ENCODE measurements at regions not wholly inside any gene's neighbourhood (a gene's known extent, or its start where the extent isn't known, plus 50 kb on each side); places are given as distances from the start of the nearest gene placed in this dataset.

DNA sequence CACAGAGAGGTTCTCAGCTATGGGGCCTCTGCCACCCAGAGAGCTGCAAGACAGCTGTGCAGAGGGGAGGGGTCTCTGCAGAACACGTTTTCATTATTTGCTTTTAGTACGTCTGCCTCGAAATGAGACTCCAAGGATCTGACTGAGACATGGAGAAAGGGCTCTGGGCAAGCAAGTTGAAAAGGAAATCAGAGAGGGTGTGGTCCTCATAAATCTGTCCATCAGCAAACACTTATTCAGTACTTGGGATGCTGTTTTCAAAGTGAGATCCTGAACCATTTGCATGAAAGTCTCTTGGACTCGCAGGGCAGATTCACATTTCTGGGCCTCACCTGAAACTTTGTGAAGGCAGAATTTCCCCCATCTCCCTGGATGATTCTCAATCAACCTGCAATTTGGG, 197.4 kb upstream of the GALNT2 start:
- H3K9me3 ChIP-seq (ENCODE audit: control insufficient read depth, low read length): no peaks in the 10 kb centered on the region
- H3K4me1 ChIP-seq (ENCODE audit: control insufficient read depth, insufficient read depth, low read length, poor library complexity, severe bottlenecking): no peaks in the 10 kb centered on the region
- H3K4me3 ChIP-seq (ENCODE audit: extremely low read depth, insufficient read depth, low read length, poor library complexity, severe bottlenecking): no peak overlapping the region
- 78 to 86% methylated on average over 4 of the region's 4 CpGs for WGBS, 2 experiments (ENCODE audit: insufficient coverage in 2 of 2)
- no peaks in the 10 kb centered on the region for H3K36me3 ChIP-seq (ENCODE audit: control insufficient read depth, insufficient read depth, low read length)
- H3K27ac ChIP-seq (ENCODE audit: low read depth, low read length, severe bottlenecking): no peak overlapping the region

- no peaks in the 10 kb centered on the region for H3K4me1 ChIP-seq (ENCODE audit: control insufficient read depth, insufficient read depth, low read length, poor library complexity, severe bottlenecking)
- no peaks in the 10 kb centered on the region for H3K36me3 ChIP-seq (ENCODE audit: control insufficient read depth, insufficient read depth, low read length)
- H3K9me3 ChIP-seq (ENCODE audit: control insufficient read depth, low read length): no peaks in the 10 kb centered on the region
- WGBS, 2 experiments (ENCODE audit: insufficient coverage in 2 of 2): 88 to 100% methylated on average over 1 to 2 of the region's 2 CpGs
- H3K4me3 ChIP-seq (ENCODE audit: extremely low read depth, insufficient read depth, low read length, poor library complexity, severe bottlenecking): no peak overlapping the region
- no peak overlapping the region for H3K27ac ChIP-seq (ENCODE audit: low read depth, low read length, severe bottlenecking)
Observed at GRCh38 chr1:229870381-229870780, 196.7 kb upstream of the GALNT2 start.

DNA sequence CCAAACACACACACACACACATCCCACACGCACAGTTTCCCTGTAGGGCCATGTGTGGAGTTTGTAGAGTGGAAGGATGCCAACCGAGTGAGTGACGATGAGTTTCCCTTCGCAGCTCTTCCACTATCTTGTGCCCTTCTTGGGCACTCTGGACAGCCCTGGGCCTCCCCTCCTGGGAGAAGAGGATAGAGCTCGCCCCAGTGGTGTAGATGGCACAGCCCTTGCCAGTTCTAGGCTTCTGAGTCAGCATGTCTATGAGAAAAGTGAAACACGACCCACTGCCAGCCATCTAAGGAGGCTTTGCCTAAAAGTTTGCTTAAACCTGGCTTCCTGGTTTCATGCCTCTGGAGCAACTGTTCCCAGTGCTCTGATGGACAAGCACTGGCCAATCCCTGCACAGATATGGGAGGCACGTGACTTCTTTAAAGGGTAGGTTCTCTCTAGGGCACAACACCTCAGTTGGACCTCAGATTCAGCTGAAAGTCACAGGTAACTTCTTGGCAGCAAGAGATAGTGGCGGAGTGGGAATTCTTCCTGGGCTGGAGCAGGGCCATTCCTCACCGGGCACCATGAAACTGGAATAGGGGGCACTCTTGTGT, 195.9 kb upstream of the GALNT2 start:
- H3K4me1 ChIP-seq (ENCODE audit: control insufficient read depth, insufficient read depth, low read length, poor library complexity, severe bottlenecking): no peaks in the 10 kb centered on the region
- no peaks in the 10 kb centered on the region for H3K9me3 ChIP-seq (ENCODE audit: control insufficient read depth, low read length)
- WGBS, 2 experiments (ENCODE audit: insufficient coverage in 2 of 2): 94 to 95% methylated on average over 5 to 7 of the region's 9 CpGs
- no peaks in the 10 kb centered on the region for H3K36me3 ChIP-seq (ENCODE audit: control insufficient read depth, insufficient read depth, low read length)
- no peak overlapping the region for H3K4me3 ChIP-seq (ENCODE audit: extremely low read depth, insufficient read depth, low read length, poor library complexity, severe bottlenecking)
- no peak overlapping the region for H3K27ac ChIP-seq (ENCODE audit: low read depth, low read length, severe bottlenecking)

GRCh38 chr1:229874136-229874535, 192.9 kb upstream of the GALNT2 start:
- 89% methylated on average over 3 of the region's 3 CpGs for WGBS, 2 experiments (ENCODE audit: insufficient coverage in 2 of 2)
- H3K9me3 ChIP-seq (ENCODE audit: control insufficient read depth, low read length): no peaks in the 10 kb centered on the region
- H3K36me3 ChIP-seq (ENCODE audit: control insufficient read depth, insufficient read depth, low read length): no peaks in the 10 kb centered on the region
- H3K27ac ChIP-seq (ENCODE audit: low read depth, low read length, severe bottlenecking): no peak overlapping the region
- no peak overlapping the region for H3K4me3 ChIP-seq (ENCODE audit: extremely low read depth, insufficient read depth, low read length, poor library complexity, severe bottlenecking)
- no peaks in the 10 kb centered on the region for H3K4me1 ChIP-seq (ENCODE audit: control insufficient read depth, insufficient read depth, low read length, poor library complexity, severe bottlenecking)

GRCh38 chr1:229874609-229875008, 192.4 kb upstream of the GALNT2 start:
- Histone ChIP-seq H3K36me3 (ENCODE audit: control insufficient read depth, insufficient read depth, low read length) (no peaks in the 10 kb centered on the region), H3K4me3 (ENCODE audit: extremely low read depth, insufficient read depth, low read length, poor library complexity, severe bottlenecking) (no peak overlapping the region), H3K4me1 (ENCODE audit: control insufficient read depth, insufficient read depth, low read length, poor library complexity, severe bottlenecking) (peaks cover under 1% of the 10 kb centered on the region), H3K27ac (ENCODE audit: low read depth, low read length, severe bottlenecking) (no peak overlapping the region), H3K9me3 (ENCODE audit: control insufficient read depth, low read length) (no peaks in the 10 kb centered on the region)
- 94 to 100% methylated on average over 2 of the region's 2 CpGs for WGBS, 2 experiments (ENCODE audit: insufficient coverage in 2 of 2)

- Histone ChIP-seq H3K9me3 (ENCODE audit: control insufficient read depth, low read length) (no peaks in the 10 kb centered on the region), H3K4me1 (ENCODE audit: control insufficient read depth, insufficient read depth, low read length, poor library complexity, severe bottlenecking) (peaks cover 4% of the 10 kb centered on the region), H3K4me3 (ENCODE audit: extremely low read depth, insufficient read depth, low read length, poor library complexity, severe bottlenecking) (no peak overlapping the region), H3K27ac (ENCODE audit: low read depth, low read length, severe bottlenecking) (no peak overlapping the region), H3K36me3 (ENCODE audit: control insufficient read depth, insufficient read depth, low read length) (no peaks in the 10 kb centered on the region)
- 93 to 100% methylated on average over 1 to 3 of the region's 4 CpGs for WGBS, 2 experiments (ENCODE audit: insufficient coverage in 2 of 2)
Observed at GRCh38 chr1:229875086-229875485, 192.0 kb upstream of the GALNT2 start.

DNA sequence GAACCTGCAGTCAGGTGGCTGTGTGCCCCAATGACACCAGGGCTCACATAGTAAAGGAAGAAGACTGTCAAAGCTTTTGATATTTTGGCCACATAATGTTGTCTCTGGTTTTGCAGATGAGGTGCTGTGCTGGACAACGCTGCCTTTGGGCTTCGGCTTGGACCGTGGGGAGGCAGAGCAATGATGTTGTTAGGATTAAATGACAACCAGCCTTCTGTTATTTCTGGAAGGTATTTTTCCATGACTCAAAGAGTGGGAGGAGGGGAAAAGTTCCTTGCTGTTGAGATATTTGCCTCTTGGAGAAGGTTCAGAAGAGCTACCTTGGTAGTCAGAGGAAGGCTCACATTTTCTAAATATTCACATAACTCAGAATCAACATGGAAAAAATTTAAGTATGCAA, 187.3 kb upstream of the GALNT2 start:
- H3K9me3 ChIP-seq (ENCODE audit: control insufficient read depth, low read length): no peaks in the 10 kb centered on the region
- 64 to 88% methylated on average over 3 of the region's 3 CpGs for WGBS, 2 experiments (ENCODE audit: insufficient coverage in 2 of 2)
- no peak overlapping the region for H3K4me3 ChIP-seq (ENCODE audit: extremely low read depth, insufficient read depth, low read length, poor library complexity, severe bottlenecking)
- no peak overlapping the region for H3K27ac ChIP-seq (ENCODE audit: low read depth, low read length, severe bottlenecking)
- peaks cover 7% of the 10 kb centered on the region for H3K4me1 ChIP-seq (ENCODE audit: control insufficient read depth, insufficient read depth, low read length, poor library complexity, severe bottlenecking)
- H3K36me3 ChIP-seq (ENCODE audit: control insufficient read depth, insufficient read depth, low read length): no peaks in the 10 kb centered on the region

- no peak overlapping the region for H3K4me3 ChIP-seq (ENCODE audit: extremely low read depth, insufficient read depth, low read length, poor library complexity, severe bottlenecking)
- H3K36me3 ChIP-seq (ENCODE audit: control insufficient read depth, insufficient read depth, low read length): no peaks in the 10 kb centered on the region
- no peaks in the 10 kb centered on the region for H3K9me3 ChIP-seq (ENCODE audit: control insufficient read depth, low read length)
- 90 to 91% methylated on average over 11 to 14 of the region's 15 CpGs for WGBS, 2 experiments (ENCODE audit: insufficient coverage in 2 of 2)
- H3K27ac ChIP-seq (ENCODE audit: low read depth, low read length, severe bottlenecking): no peak overlapping the region
- H3K4me1 ChIP-seq (ENCODE audit: control insufficient read depth, insufficient read depth, low read length, poor library complexity, severe bottlenecking): peaks cover 7% of the 10 kb centered on the region
Observed at GRCh38 chr1:229880271-229881170, 186.5 kb upstream of the GALNT2 start.

DNA sequence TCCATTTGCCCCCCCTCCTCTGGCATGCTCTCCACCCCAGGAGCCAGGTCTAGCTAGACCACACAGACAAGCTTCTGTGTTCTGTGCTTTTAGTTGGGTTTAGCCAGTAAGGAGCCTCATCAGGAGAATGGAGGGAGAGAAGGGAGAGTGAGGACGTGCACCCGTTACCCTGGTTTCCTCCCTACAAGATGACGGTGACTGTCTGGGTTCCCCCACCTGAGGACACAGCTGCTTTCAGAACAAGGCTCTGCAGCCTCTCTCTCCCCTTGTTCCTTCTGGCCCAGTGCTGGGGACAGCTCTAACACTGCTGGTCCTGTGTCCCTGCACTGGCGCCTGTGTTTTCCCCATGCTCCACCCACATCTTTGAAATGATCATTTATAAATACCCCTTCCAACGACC, 184.4 kb upstream of the GALNT2 start:
- no peaks in the 10 kb centered on the region for H3K36me3 ChIP-seq (ENCODE audit: control insufficient read depth, insufficient read depth, low read length)
- 82 to 95% methylated on average over 3 to 5 of the region's 5 CpGs for WGBS, 2 experiments (ENCODE audit: insufficient coverage in 2 of 2)
- no peak overlapping the region for H3K4me3 ChIP-seq (ENCODE audit: extremely low read depth, insufficient read depth, low read length, poor library complexity, severe bottlenecking)

DNA sequence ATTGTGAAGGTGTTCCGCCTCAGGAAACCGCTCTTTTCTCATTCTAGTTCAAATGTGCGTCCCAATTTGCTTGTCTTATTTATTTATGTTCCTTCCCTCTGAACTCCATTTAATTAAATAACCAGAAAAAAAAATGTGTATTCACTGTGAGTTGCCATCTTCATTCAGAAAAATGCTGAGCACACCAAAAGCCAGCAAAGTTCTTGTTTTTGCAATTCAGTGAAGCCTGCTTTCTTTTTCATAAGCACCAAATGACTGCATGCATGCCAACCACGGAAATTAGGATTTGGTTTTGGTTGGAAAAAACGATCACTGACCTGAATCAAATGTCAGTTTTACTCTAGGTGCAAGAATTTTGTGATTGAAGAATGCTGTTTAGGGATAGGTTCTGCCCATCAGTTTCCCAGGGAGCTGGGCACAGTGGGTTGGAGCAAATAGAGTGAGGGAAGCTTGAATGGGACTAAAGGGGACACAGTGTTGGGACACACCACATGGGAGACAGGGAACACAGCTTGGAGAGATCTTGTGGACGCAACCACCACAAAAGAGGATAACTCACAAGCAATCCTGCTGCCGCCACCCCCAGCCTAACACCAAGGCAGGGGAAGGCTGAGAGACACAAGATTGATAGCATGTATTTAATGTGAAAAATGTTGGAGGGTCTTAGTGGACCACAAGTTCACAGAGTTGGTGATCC, 183.4 kb upstream of the GALNT2 start:
- no peak overlapping the region for H3K27ac ChIP-seq (ENCODE audit: low read depth, low read length, severe bottlenecking)
- H3K4me3 ChIP-seq (ENCODE audit: extremely low read depth, insufficient read depth, low read length, poor library complexity, severe bottlenecking): no peak overlapping the region
- H3K4me1 ChIP-seq (ENCODE audit: control insufficient read depth, insufficient read depth, low read length, poor library complexity, severe bottlenecking): peaks cover 7% of the 10 kb centered on the region
- H3K36me3 ChIP-seq (ENCODE audit: control insufficient read depth, insufficient read depth, low read length): no peaks in the 10 kb centered on the region
- WGBS, 2 experiments (ENCODE audit: insufficient coverage in 2 of 2): 80 to 90% methylated on average over 1 to 5 of the region's 7 CpGs
- H3K9me3 ChIP-seq (ENCODE audit: control insufficient read depth, low read length): no peaks in the 10 kb centered on the region

More for the DNA sequence above, 184.4 kb upstream of the GALNT2 start:
- H3K9me3 ChIP-seq (ENCODE audit: control insufficient read depth, low read length): no peaks in the 10 kb centered on the region
- H3K27ac ChIP-seq (ENCODE audit: low read depth, low read length, severe bottlenecking): no peak overlapping the region
- H3K4me1 ChIP-seq (ENCODE audit: control insufficient read depth, insufficient read depth, low read length, poor library complexity, severe bottlenecking): peaks cover 7% of the 10 kb centered on the region

Data from mesodermal cell (in vitro differentiated cells).